ENCODE measurements at regions not wholly inside any gene's neighbourhood (a gene's known extent, or its start where the extent isn't known, plus 50 kb on each side); places are given as distances from the start of the nearest gene placed in this dataset.

DNA sequence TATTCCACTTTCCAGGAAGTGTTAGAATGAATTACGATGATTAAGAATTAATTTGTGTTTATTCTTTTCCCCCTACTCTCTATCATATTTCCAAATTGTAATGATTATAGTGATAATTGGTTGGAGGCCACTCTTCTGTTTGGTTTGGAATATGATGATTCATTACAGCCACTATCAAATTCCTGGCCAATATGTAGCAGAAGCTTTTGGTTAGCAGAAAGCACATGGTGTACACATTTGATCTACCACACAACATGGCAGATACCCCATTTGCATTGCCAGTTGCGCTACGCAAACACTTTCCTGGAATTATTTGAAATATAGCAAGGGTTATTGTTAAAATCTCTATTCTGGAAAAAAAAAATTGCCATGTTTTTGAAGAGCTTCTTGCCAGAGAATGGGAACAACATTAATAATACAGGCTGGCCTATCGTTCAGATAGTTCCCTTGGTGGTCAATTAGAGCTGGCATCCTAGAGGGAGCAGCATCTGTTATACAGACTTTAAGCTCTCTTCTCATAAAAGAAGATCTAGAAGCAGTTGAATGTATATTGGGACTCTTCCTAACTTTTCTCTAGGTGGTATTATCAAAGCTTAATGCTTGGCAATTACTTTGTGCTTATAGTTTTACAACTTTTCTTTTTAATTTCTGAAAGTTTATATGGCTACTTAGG is 455.0 kb upstream of the ACTBL2 start:
- H3K27ac ChIP-seq (replicated peaks): no peak overlapping the region
- H3K9me3 ChIP-seq (replicated peaks): no peaks in the 10 kb centered on the region
- no peaks in the 10 kb centered on the region for H3K27me3 ChIP-seq (ENCODE audit: low read depth)
- H3K36me3 ChIP-seq: no peaks in the 10 kb centered on the region
- H3K4me1 ChIP-seq: no peaks in the 10 kb centered on the region
- intact Hi-C loops (cut with micrococcal nuclease): no loop called here
- no peak overlapping the region for H3K4me3 ChIP-seq
- DNase-seq: no peak
- TF ChIP-seq, protein P1, sequence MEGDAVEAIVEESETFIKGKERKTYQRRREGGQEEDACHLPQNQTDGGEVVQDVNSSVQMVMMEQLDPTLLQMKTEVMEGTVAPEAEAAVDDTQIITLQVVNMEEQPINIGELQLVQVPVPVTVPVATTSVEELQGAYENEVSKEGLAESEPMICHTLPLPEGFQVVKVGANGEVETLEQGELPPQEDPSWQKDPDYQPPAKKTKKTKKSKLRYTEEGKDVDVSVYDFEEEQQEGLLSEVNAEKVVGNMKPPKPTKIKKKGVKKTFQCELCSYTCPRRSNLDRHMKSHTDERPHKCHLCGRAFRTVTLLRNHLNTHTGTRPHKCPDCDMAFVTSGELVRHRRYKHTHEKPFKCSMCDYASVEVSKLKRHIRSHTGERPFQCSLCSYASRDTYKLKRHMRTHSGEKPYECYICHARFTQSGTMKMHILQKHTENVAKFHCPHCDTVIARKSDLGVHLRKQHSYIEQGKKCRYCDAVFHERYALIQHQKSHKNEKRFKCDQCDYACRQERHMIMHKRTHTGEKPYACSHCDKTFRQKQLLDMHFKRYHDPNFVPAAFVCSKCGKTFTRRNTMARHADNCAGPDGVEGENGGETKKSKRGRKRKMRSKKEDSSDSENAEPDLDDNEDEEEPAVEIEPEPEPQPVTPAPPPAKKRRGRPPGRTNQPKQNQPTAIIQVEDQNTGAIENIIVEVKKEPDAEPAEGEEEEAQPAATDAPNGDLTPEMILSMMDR (IDR thresholded peaks at IDR 0.05; ENCODE audit: borderline replicate concordance): no peak

DNA sequence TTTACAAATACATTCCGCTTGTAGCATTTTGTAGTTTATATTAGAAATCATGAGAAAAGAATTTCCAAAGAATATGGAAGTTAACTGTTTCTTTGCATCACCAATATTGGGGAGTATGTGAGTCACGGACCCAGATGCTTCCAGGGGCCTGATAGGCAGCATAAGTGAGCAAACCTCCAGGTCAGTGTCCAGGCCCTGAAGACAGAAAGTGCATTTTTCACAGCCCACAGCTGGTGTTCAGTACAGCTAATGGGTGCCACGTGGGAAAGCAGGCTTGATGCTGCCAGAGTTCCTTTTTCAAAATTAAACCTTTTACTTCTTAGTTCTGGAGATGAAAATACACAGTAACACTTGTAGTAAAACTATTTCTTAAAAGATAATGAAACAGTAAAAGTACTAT is 454.4 kb upstream of the ACTBL2 start:
- H3K27ac ChIP-seq (replicated peaks): no peak overlapping the region
- no peaks in the 10 kb centered on the region for H3K4me1 ChIP-seq
- intact Hi-C loops (cut with micrococcal nuclease): no loop called here
- no peaks in the 10 kb centered on the region for H3K36me3 ChIP-seq
- H3K4me3 ChIP-seq: no peak overlapping the region
- TF ChIP-seq, protein P1 (IDR thresholded peaks at IDR 0.05; ENCODE audit: borderline replicate concordance): no peak
- no peak for DNase-seq
- H3K9me3 ChIP-seq (replicated peaks): no peaks in the 10 kb centered on the region
- H3K27me3 ChIP-seq (ENCODE audit: low read depth): no peaks in the 10 kb centered on the region

DNA sequence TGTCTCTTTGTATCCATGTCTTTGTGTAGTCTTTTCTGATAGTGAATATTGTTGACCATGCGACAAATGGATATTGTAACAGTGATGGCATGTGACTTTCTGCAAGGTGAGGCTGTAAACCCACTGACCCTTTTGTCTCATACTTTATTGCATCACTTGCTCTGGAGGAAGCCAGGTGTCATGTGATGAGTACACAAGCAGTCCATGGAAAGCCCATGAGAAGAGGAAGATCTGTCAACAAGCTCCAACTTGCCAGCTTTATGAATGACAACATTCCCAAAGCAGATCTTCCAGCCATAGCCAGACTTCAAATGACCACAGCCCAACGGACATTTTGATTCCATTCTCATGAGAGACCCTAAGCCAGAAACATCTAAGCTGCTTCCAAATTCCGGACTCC is 450.1 kb upstream of the ACTBL2 start:
- Histone ChIP-seq H3K4me1 (no peaks in the 10 kb centered on the region), H3K36me3 (no peaks in the 10 kb centered on the region), H3K27me3 (ENCODE audit: low read depth) (no peaks in the 10 kb centered on the region), H3K4me3 (no peak overlapping the region), H3K9me3 (replicated peaks) (peaks cover 10% of the 10 kb centered on the region), H3K27ac (replicated peaks) (no peak overlapping the region)
- intact Hi-C loops (cut with micrococcal nuclease): no loop called here
- TF ChIP-seq, protein P1 (IDR thresholded peaks at IDR 0.05; ENCODE audit: borderline replicate concordance): no peak
- DNase-seq: no peak

DNA sequence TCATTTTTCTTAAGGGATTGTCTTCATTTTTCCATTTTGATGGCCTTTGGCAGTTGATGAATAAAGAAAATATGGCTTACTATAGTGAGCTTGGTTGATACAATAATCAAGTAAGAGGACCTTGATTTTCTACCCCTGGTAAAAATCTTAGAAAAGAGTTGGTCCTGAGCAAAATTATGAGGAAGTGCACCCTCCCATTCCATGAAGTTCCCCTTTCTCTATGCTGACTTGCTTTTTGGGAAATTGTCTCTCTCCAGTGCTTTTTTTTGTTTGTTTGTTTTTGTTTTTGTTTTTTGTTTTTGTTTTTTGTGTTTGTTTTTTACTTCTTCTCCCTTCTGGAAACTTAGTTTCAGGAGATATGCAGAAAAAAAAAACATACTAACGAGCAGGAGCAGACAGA is 449.2 kb upstream of the ACTBL2 start:
- DNase-seq: no peak
- H3K4me3 ChIP-seq: no peak overlapping the region
- H3K27me3 ChIP-seq (ENCODE audit: low read depth): no peaks in the 10 kb centered on the region
- no peaks in the 10 kb centered on the region for H3K4me1 ChIP-seq
- H3K27ac ChIP-seq (replicated peaks): no peak overlapping the region
- H3K9me3 ChIP-seq (replicated peaks): peaks cover 10% of the 10 kb centered on the region
- H3K36me3 ChIP-seq: no peaks in the 10 kb centered on the region
- TF ChIP-seq, protein P1 (IDR thresholded peaks at IDR 0.05; ENCODE audit: borderline replicate concordance): no peak
- intact Hi-C loops (cut with micrococcal nuclease): no loop called here

DNA sequence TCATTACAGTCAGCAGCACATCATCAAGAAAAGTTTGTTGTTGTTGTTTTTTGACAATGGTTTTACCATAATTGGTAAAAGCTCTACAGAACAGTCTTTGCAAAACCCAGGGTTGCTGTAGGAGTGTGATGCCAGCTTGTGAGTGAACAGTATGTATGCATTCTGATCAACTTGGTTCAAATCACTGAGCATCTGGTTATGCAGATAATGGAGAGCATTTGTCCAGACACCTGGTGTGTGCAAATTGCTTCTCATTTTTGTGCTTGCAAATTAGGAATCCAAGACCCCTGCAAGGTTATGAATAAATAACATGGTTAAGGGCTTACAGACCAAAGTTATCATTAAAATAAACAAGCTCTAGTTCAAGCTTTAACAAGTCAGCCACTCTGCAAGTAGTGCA is 448.7 kb upstream of the ACTBL2 start:
- Histone ChIP-seq H3K27ac (replicated peaks) (no peak overlapping the region), H3K9me3 (replicated peaks) (peaks cover 10% of the 10 kb centered on the region), H3K36me3 (no peaks in the 10 kb centered on the region), H3K4me1 (no peaks in the 10 kb centered on the region), H3K27me3 (ENCODE audit: low read depth) (no peaks in the 10 kb centered on the region), H3K4me3 (no peak overlapping the region)
- TF ChIP-seq, protein P1 (IDR thresholded peaks at IDR 0.05; ENCODE audit: borderline replicate concordance): no peak
- intact Hi-C loops (cut with micrococcal nuclease): no loop called here
- no peak for DNase-seq
